Fibroblast of lung (primary cell): ENCODE measurements at regions not wholly inside any gene's neighbourhood (a gene's known extent, or its start where the extent isn't known, plus 50 kb on each side); places are given as distances from the start of the nearest gene placed in this dataset.

Experiments
- EZH2 ChIP-seq: IDR thresholded peaks from 2 replicates; pipeline ENCODE4 v1.5.1; 2012; ENCODE audit warnings: low read length, control low read depth, mild to moderate bottlenecking; ENCODE audit errors: missing control alignments
- TF ChIP-seq, protein P1 (sequence below), 2 donors: IDR thresholded peaks in 1 of 2; conservative IDR thresholded peaks in 1 of 2; 1 replicate in 1 of 2; 2 replicates in 1 of 2; pipeline ENCODE4 v1.5.1; 2011 to 2012; ENCODE audit warnings: low read length in 2 of 2, control low read depth in 1 of 2, inconsistent platforms in 1 of 2, low read depth in 1 of 2, mild to moderate bottlenecking in 1 of 2

DNA sequence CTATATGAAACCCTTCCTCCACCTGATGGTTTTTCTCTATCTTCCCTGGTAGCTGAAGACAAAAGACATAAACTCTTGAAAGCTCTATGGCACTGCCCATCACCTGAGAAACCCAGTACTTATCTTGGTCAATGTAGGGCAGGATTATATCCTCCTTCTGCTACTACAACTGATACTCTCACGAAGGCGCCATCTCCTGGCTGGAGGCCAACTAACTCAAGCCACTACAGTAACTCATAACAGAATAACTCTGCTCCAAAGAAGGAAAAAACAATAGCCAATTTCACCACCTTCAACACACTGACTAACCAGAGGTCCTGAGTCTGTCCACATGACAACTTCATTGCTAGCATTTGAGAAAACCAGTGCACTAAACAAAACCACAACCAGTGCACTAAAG, 409.2 kb downstream of the CETN3 start:
- TF ChIP-seq EZH2, result no peak
- TF ChIP-seq, protein P1, sequence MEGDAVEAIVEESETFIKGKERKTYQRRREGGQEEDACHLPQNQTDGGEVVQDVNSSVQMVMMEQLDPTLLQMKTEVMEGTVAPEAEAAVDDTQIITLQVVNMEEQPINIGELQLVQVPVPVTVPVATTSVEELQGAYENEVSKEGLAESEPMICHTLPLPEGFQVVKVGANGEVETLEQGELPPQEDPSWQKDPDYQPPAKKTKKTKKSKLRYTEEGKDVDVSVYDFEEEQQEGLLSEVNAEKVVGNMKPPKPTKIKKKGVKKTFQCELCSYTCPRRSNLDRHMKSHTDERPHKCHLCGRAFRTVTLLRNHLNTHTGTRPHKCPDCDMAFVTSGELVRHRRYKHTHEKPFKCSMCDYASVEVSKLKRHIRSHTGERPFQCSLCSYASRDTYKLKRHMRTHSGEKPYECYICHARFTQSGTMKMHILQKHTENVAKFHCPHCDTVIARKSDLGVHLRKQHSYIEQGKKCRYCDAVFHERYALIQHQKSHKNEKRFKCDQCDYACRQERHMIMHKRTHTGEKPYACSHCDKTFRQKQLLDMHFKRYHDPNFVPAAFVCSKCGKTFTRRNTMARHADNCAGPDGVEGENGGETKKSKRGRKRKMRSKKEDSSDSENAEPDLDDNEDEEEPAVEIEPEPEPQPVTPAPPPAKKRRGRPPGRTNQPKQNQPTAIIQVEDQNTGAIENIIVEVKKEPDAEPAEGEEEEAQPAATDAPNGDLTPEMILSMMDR (conservative IDR thresholded peaks at IDR 0.05 in 1 of 2, IDR thresholded peaks at IDR 0.05 in 1 of 2; ENCODE audit: low read depth in 1 of 2, low read length in 2 of 2), result no peak
